ENCODE measurements at regions not wholly inside any gene's neighbourhood (a gene's known extent, or its start where the extent isn't known, plus 50 kb on each side); places are given as distances from the start of the nearest gene placed in this dataset.

DNA sequence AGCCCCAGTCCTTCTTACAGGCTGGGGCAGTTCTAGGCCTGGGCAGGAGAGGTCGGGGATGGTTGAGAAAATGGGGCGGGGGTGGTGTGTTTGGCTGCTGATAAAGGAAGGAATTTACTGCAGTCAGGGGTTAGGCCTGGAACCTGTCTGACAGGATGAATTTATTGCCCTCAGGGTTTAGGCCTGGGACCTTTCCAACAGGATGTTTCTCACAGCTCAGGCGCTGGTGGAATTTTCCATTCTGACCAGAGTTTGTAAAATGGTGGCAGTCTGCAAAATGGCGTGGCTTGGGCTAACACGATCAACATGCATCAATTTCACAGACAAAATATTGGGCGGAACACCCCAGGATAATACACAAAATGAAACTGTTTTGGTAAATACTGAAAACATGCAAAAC lies 83.5 kb upstream of the SPIN4 start:
- TF ChIP-seq POLR2A (IDR thresholded peaks at IDR 0.05; ENCODE audit: low read length), result no peak
- TF ChIP-seq GATA1 (IDR thresholded peaks at IDR 0.05; ENCODE audit: low read depth, low read length), result no peak
